HFFc6 (cell line): ENCODE measurements at regions not wholly inside any gene's neighbourhood (a gene's known extent, or its start where the extent isn't known, plus 50 kb on each side); places are given as distances from the start of the nearest gene placed in this dataset.

Source experiments
- DNase-seq: peaks from one replicate; pipeline ENCODE4 v3.0.0-alpha.2; 2018
- H3K27ac Mint-ChIP-seq: 2 replicates; pipeline ENCODE4 v1.8.0; 2020; ENCODE audit warnings: mild to moderate bottlenecking, mixed read lengths
- H3K27me3 Mint-ChIP-seq: 2 replicates; pipeline ENCODE4 v1.8.0; 2021; ENCODE audit warnings: mild to moderate bottlenecking, moderate library complexity, mixed read lengths; ENCODE audit not compliant: insufficient read depth
- H3K36me3 Mint-ChIP-seq: 2 replicates; pipeline ENCODE4 v1.8.0; 2021; ENCODE audit warnings: low read depth, mixed read lengths
- H3K4me1 Mint-ChIP-seq: 2 replicates; pipeline ENCODE4 v1.8.0; 2020; ENCODE audit warnings: low read depth, mixed read lengths
- H3K4me3 Mint-ChIP-seq: 2 replicates; pipeline ENCODE4 v1.8.0; 2020; ENCODE audit warnings: mild to moderate bottlenecking, moderate library complexity, mixed read lengths
- H3K9me3 Mint-ChIP-seq: 2 replicates; pipeline ENCODE4 v1.8.0; 2020; ENCODE audit warnings: mild to moderate bottlenecking, mixed read lengths
- CTCF ChIP-seq: fragments of 200-600 bp; sonication (generic); IDR thresholded peaks from 2 replicates; pipeline ENCODE4 v1.5.0; 2021; ENCODE audit warnings: antibody characterized with exemption, mild to moderate bottlenecking

- no peak for DNase-seq
- no peaks in the 10 kb centered on the region for H3K9me3 Mint-ChIP-seq
- no peaks in the 10 kb centered on the region for H3K36me3 Mint-ChIP-seq
- no peak overlapping the region for H3K4me3 Mint-ChIP-seq
- TF ChIP-seq CTCF = no peak
- no peak overlapping the region for H3K27ac Mint-ChIP-seq
- H3K4me1 Mint-ChIP-seq = peaks cover 18% of the 10 kb centered on the region
- peaks cover 47% of the 10 kb centered on the region for H3K27me3 Mint-ChIP-seq
Measured at GRCh38 chr3:127068111-127068810, 85.3 kb downstream of the PLXNA1 start.

DNA sequence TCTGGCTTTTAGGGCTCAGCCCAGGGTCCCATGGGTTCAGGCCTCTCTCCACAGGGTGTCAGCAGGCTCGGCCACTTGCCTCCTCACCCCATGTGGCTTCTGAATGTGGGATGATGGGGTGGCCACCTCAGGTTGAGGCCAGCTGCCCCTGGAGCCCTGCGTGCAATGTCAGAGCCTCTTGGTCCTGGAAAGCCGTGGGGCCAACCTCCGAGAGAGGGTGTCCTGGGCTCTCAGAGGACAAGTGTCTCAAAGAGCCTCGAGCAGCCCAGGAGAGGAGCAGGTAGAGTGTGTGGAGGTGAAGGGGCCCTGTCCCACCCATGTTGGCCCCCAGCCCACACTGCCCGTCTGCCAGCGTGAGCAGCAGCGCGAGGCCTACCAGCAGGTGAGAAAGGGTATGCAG, 86.0 kb downstream of the PLXNA1 start:
- Mint-ChIP-seq H3K27ac (no peak overlapping the region), H3K27me3 (peaks cover 47% of the 10 kb centered on the region), H3K4me1 (peaks cover 18% of the 10 kb centered on the region), H3K4me3 (no peak overlapping the region), H3K9me3 (no peaks in the 10 kb centered on the region), H3K36me3 (no peaks in the 10 kb centered on the region)
- DNase-seq = no peak
- TF ChIP-seq CTCF = no peak

GRCh38 chr3:127069814-127070440, 87.0 kb downstream of the PLXNA1 start:
- peaks cover 15% of the 10 kb centered on the region for H3K4me1 Mint-ChIP-seq
- no peak for TF ChIP-seq CTCF

GRCh38 chr3:127070776-127071175, 87.9 kb downstream of the PLXNA1 start:
- no peak for TF ChIP-seq CTCF
- H3K4me3 Mint-ChIP-seq = no peak overlapping the region
- DNase-seq = no peak
- peaks cover 49% of the 10 kb centered on the region for H3K27me3 Mint-ChIP-seq
- H3K4me1 Mint-ChIP-seq = peaks cover 15% of the 10 kb centered on the region
- peaks cover 9% of the 10 kb centered on the region for H3K9me3 Mint-ChIP-seq
- peaks cover 6% of the 10 kb centered on the region; the same call in 1 of the 2 replicates for H3K36me3 Mint-ChIP-seq
- no peak overlapping the region for H3K27ac Mint-ChIP-seq

More at GRCh38 chr3:127069814-127070440, 87.0 kb downstream of the PLXNA1 start:
- Mint-ChIP-seq H3K4me3 (no peak overlapping the region), H3K36me3 (no peaks in the 10 kb centered on the region; the same call in 1 of the 2 replicates), H3K27me3 (peaks cover 49% of the 10 kb centered on the region), H3K27ac (no peak overlapping the region), H3K9me3 (peaks cover under 1% of the 10 kb centered on the region; the same call in 1 of the 2 replicates)
- DNase-seq = no peak

- Mint-ChIP-seq H3K36me3 (peaks cover 6% of the 10 kb centered on the region; the same call in 1 of the 2 replicates), H3K9me3 (peaks cover 11% of the 10 kb centered on the region), H3K4me1 (peaks cover 12% of the 10 kb centered on the region; the same call in 1 of the 2 replicates), H3K27me3 (peaks cover 49% of the 10 kb centered on the region), H3K27ac (no peak overlapping the region), H3K4me3 (no peak overlapping the region)
- TF ChIP-seq CTCF = no peak
- DNase-seq = no peak
Measured at GRCh38 chr3:127071597-127072001, 88.7 kb downstream of the PLXNA1 start.
